Right cardiac atrium (tissue), 5 donors: ENCODE measurements at regions not wholly inside any gene's neighbourhood (a gene's known extent, or its start where the extent isn't known, plus 50 kb on each side); places are given as distances from the start of the nearest gene placed in this dataset.

Experiments
- ATAC-seq, 2 donors: fragments of 200-7000 bp; cut with Tn5 transposase; one replicate each; pipeline versions ENCODE4 v1.8.0 to v1.9.1; 2020; ENCODE audit warnings: moderate library complexity in 2 of 2, mild to moderate bottlenecking in 1 of 2
- DNase-seq, 3 donors: peaks; one replicate each; pipeline ENCODE4 v3.0.0-alpha.2; 2020
- H3K27ac ChIP-seq: one replicate; pipeline ENCODE4 v1.5.1; 2013; ENCODE audit warnings: mild to moderate bottlenecking, low read length, control low read depth, moderate library complexity
- H3K27me3 ChIP-seq: one replicate; pipeline ENCODE4 v1.6.1; 2013; ENCODE audit not compliant: control insufficient read depth, insufficient read depth
- H3K4me1 ChIP-seq: one replicate; pipeline ENCODE4 v1.6.1; 2013; ENCODE audit warnings: low read length; ENCODE audit not compliant: control insufficient read depth, insufficient read depth
- H3K4me3 ChIP-seq: one replicate; pipeline ENCODE4 v1.5.1; 2013; ENCODE audit warnings: low read length, control low read depth
- H3K9me3 ChIP-seq: one replicate; pipeline ENCODE4 v1.6.1; 2013; ENCODE audit warnings: low read length; ENCODE audit not compliant: control insufficient read depth
- WGBS: extraction: QIAGEN DNeasy Blood & Tissue Kit; methylation state at CpG from one replicate; pipeline ENCODE4 v1.1.7; 2013; 5-methylcytosine and 5-hydroxymethylcytosine counted together
- intact Hi-C, 4 donors: fragments of 100-400 bp; cut with DNase I; formaldehyde crosslinking; loops; one replicate each; pipeline versions ENCODE4 v1.11.0 to v1.14.0; 2022 to 2023
- donor health status: healthy with polysubstance abuse.
- donor health status: DM: no; HTN: yes; CAD: no.
- donor health status: DM: no; HTN: no; CAD: no.
- donor health status: DM: no; HTN: yes; CAD: no; lungs with severe emphysema.
- donor health status: DM: yes; HTN: yes; CAD: no.

DNA sequence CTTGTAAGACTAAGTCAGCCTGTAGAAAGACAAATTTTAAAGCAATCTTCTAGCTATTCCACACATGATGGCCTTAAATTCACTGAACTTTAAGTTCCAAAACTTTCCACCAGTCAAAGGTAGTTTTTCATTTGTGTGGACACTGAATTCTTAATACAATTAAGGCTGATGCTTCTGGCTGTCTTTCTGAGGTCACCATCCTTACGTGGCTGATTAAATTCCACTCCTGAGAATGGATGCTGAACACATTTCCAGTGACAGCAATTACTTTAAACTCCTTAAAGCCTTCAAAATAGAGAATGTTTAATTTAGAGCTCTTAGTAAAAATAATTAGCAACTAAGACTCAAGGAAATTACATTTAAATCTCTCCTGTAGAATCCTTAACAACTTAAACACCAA lies 142.6 kb upstream of the COL1A2 start:
- DNase-seq (no peak), ATAC-seq (no peak)
- 78% methylated on average over 1 of the region's 1 CpG for WGBS
- intact Hi-C loops: no loop called here
- Histone ChIP-seq H3K4me3 (no peak overlapping the region), H3K27ac (no peak overlapping the region), H3K9me3 (no peaks in the 10 kb centered on the region), H3K4me1 (no peaks in the 10 kb centered on the region), H3K27me3 (no peaks in the 10 kb centered on the region)

DNA sequence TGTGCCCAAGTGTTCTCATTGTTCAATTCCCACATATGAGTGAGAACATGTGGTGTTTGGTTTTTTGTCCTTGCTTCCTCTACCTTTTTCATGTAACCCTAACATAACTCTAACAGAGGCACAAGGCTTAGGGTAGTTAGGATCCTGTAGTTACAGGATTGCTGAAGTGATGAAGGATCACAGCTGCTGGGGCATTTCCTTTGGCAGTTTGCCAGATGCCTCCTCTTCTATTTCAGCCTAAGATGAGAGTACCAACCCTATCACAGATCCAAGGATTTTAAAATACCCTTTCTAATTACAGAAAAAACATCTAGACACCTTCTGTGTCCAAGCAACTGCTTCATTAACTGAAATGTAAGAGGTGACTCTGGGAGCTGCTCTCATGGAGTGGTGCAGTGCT lies 141.7 kb upstream of the COL1A2 start:
- no peak overlapping the region for H3K4me3 ChIP-seq
- H3K4me1 ChIP-seq: no peaks in the 10 kb centered on the region
- no peaks in the 10 kb centered on the region for H3K27me3 ChIP-seq
- intact Hi-C loops: no loop called here
- no peaks in the 10 kb centered on the region for H3K9me3 ChIP-seq
- ATAC-seq (no peak), DNase-seq (no peak)
- no peak overlapping the region for H3K27ac ChIP-seq

DNA sequence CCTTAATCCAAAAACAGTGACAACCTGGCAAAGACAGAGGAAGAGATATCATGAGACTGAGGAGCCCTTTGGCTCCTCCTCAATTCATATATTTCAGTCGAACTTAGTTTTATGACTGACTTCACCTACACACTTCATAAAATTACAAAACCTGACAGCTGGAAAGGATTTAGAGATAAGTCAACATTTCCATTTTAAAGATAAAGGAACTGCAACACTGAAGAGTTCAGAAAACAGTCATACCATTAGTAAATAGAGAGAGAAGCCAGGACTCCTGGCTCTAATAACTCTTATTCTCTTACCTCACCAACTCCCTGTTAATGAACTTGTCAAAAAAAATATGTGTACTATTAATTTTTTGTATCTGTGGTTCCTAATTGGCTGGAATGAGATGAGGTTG lies 141.0 kb upstream of the COL1A2 start:
- Histone ChIP-seq H3K4me1 (no peaks in the 10 kb centered on the region), H3K27ac (no peak overlapping the region), H3K9me3 (no peaks in the 10 kb centered on the region), H3K27me3 (no peaks in the 10 kb centered on the region), H3K4me3 (no peak overlapping the region)
- no peak for DNase-seq
- WGBS: 61% methylated on average over 1 of the region's 1 CpG
- intact Hi-C loops: no loop called here
- ATAC-seq: no peak

DNA sequence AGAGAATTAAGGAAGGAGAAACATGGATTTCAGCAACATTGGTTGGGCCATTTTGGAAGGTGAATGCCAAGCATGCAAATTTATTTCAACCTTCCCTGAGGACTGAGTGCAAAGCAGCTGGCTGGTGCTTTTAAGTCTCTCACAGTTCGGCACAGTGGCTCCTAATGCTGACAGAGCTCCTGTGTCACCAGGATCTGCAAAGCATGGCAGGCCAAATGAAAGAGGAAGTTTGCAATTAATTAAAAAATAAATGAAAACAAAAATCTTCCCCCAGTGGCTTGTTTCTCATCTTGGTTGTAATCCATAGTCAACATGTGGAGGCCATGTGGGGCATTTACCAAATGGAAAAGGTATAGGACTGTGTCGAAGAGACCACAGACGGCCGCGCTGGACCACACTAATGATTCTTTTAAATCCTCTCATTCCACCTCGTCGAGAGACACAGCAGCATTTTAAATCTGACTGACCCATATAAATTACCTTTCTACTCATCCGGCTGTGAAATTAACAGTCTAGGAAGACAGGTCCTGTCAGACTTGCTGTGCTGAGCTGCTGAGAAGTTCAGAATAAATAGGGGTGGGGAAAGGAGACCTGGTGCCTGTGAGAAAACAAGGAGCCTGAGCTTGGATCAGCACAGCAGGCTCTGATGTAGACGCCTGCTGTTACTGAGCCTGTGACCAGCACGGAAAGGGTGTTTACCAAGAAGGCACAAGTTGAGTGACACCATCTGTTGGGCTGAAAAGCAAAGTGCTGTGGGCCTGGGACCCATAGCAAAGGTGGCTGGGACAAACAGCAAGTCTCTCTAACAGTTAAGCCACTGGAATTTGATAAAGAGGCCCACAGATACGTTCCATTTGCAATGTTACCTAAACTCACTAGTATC lies 136.0 kb upstream of the COL1A2 start:
- intact Hi-C loops: no loop called here
- no peak for ATAC-seq
- Histone ChIP-seq H3K27ac (no peak overlapping the region), H3K9me3 (no peaks in the 10 kb centered on the region), H3K4me1 (no peaks in the 10 kb centered on the region), H3K4me3 (no peak overlapping the region), H3K27me3 (no peaks in the 10 kb centered on the region)
- 79% methylated on average over 11 of the region's 11 CpGs for WGBS
- no peak for DNase-seq

DNA sequence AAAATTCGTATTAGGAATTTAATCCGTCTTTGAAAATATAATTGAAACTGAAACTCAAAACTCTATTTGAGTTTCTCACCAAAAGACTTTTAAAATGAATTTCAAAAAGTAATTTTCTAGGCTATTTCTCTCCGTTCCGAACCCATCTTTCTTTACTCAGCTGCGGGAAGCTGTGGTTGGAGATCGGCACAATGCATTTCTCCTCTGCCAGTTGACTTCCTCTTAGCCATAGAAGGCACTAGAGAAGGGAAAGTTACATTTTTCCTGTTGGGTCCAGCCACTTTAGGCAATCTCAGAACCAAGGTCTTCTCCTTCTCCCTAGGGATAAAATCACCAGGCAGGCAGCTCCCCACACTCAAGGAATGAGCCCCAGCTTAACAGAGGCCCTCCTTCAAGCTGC lies 133.6 kb upstream of the COL1A2 start:
- no peak for DNase-seq
- no peaks in the 10 kb centered on the region for H3K9me3 ChIP-seq
- H3K27ac ChIP-seq: no peak overlapping the region
- H3K4me3 ChIP-seq: no peak overlapping the region
- no peak for ATAC-seq
- H3K27me3 ChIP-seq: no peaks in the 10 kb centered on the region
- H3K4me1 ChIP-seq: no peaks in the 10 kb centered on the region
- 82% methylated on average over 6 of the region's 6 CpGs for WGBS
- intact Hi-C loops: no loop called here

DNA sequence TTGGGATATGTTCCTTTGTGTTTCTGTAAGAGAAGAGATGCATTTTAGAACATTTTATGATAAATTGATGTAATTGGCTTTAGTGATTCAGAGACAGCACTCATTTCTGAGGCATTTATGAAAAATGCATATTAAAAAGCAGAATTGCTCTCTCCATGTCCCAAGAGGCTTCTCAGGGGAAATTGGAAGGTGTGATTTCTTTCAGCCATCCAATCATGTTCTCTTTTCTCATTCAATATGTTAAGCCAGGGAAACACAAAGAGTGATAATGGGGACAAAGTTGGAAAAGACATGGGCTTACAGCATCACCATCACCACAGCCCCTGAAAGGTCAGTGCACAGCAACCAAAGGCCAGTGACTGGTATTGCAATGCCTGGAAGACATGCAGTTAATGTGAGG lies 129.9 kb upstream of the COL1A2 start:
- ATAC-seq (no peak), DNase-seq (no peak)
- H3K9me3 ChIP-seq: no peaks in the 10 kb centered on the region
- H3K27me3 ChIP-seq: no peaks in the 10 kb centered on the region
- no peak overlapping the region for H3K27ac ChIP-seq
- no peaks in the 10 kb centered on the region for H3K4me1 ChIP-seq
- intact Hi-C loops: no loop called here
- H3K4me3 ChIP-seq: no peak overlapping the region

DNA sequence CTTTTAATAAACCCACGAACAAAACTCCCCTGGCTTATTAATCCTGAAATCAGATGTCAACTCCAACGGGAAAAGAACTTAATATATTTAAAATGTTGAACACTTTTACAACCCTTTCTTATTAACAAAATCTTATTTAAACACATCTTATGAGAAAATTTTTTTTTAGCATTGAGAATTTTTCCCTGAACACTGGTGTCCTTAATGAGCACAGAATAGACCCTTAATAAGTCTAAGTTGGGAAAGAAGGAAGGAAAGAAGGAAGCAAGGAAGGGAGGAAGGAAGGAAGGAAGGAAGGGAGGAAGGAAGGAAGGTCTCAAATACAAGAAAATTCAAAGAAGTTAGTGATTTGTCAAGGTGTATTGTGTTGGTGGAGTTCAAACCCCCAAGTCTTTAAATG lies 129.2 kb upstream of the COL1A2 start:
- no peaks in the 10 kb centered on the region for H3K27me3 ChIP-seq
- H3K27ac ChIP-seq: no peak overlapping the region
- intact Hi-C loops: no loop called here
- DNase-seq (no peak), ATAC-seq (no peak)
- H3K9me3 ChIP-seq: no peaks in the 10 kb centered on the region
- no peak overlapping the region for H3K4me3 ChIP-seq
- H3K4me1 ChIP-seq: no peaks in the 10 kb centered on the region
- WGBS: 85% methylated on average over 2 of the region's 2 CpGs

DNA sequence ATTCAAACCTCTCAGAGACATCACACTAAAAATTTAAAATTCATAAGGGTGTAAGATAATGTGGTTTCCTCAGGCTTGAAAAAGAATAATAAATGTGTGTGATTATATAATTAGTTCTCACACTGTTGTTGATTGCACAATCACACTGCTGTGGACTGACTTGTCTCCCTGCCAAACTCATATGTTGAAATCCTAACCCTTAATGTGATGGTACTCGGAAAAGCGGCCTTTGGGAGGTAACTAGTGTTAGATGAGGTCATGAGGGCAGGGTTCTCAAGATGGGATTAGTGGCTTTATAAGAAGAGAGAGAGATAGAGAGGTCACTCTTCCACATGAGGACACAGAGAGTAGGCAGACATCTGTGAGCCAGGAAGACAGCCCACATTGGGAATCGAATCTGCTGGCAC lies 128.5 kb upstream of the COL1A2 start:
- DNase-seq (peak in 1 of 3 donors; percentile 34), ATAC-seq (peak; percentile 92 to 93)
- no peak overlapping the region for H3K4me3 ChIP-seq
- no peaks in the 10 kb centered on the region for H3K4me1 ChIP-seq
- WGBS: 42% methylated on average over 3 of the region's 3 CpGs
- no peak overlapping the region for H3K27ac ChIP-seq
- H3K9me3 ChIP-seq: no peaks in the 10 kb centered on the region
- intact Hi-C loops: no loop called here
- H3K27me3 ChIP-seq: no peaks in the 10 kb centered on the region

DNA sequence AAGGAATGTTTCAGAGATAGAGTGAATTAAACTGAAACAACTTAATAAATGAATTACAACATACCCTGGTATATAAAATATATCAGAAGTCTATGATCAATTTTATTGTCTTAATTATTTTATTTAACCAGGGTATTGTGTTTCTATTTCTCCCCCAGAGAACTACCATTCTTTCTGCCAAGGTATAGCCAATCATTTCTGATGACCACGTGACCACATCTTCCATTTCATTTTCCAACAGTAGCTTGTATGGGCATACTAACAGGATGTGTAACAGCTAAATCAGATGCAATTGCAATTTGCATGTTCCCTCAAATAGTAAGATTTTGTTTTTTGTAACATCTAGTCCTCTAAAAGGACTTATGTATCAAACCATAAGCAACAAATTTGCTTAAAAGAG lies 123.9 kb upstream of the COL1A2 start:
- ATAC-seq: no peak
- Histone ChIP-seq H3K9me3 (no peaks in the 10 kb centered on the region), H3K27ac (no peak overlapping the region), H3K27me3 (no peaks in the 10 kb centered on the region), H3K4me3 (no peak overlapping the region), H3K4me1 (no peaks in the 10 kb centered on the region)
- 87% methylated on average over 1 of the region's 1 CpG for WGBS
- intact Hi-C loops: no loop called here
- DNase-seq: no peak

DNA sequence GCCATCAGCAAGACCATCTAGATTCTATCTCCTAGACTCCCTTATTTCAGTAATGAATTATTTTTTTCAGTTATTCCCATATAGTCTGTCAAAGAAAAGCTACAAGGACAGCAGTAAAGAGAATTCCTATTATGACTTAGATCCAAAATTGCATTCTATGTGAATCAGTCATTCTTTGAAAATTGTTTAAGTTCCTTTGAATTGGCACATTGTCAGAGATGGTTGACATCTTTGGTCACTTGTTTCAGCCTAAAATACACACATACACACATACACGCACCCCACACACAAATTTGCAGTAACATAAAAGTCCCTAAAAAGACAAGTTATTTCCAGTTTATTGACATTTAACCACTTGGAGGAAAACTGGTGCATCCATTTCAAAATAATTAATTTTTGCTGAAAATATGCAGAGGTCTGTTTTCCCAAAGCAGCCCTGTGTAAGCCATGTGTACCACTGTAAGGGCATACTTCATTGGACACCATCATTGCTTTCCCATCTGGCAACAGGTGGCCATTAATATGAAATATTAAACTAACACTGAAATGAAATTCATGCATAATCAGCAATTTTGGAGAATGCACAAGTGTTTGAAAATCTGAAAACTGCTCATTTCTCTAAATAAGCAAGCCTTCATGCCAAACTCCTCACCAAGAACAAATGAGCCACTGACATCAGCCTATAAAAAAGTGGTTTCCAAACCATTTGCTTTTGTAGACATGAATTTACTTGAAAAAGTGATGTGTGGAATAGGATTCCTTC lies 121.7 kb upstream of the COL1A2 start:
- 87% methylated on average over 1 of the region's 1 CpG for WGBS
- Histone ChIP-seq H3K27ac (no peak overlapping the region), H3K27me3 (no peaks in the 10 kb centered on the region), H3K4me3 (no peak overlapping the region), H3K9me3 (no peaks in the 10 kb centered on the region), H3K4me1 (peaks cover 3% of the 10 kb centered on the region)
- DNase-seq: no peak
- intact Hi-C loops: no loop called here
- no peak for ATAC-seq

DNA sequence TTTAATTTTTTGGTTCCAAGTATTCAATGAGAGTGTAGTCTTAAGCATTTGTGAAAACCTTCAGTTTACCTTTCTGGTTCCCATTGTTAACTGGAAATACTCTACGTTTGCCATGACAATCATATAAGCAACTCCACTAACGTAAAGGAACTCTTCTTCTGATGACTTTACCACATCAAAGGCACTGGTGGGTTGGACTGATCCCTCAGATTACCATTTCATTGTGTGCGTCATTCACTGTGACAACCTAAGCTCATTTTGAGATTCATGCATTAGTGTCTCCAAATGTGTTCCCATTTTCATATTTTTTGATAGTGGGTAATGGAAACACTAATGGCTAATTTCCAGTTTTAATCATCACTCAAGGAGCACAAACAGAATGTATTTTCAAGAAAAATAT lies 119.9 kb upstream of the COL1A2 start:
- ATAC-seq: no peak
- Histone ChIP-seq H3K27ac (no peak overlapping the region), H3K27me3 (no peaks in the 10 kb centered on the region), H3K4me1 (peaks cover 3% of the 10 kb centered on the region), H3K4me3 (no peak overlapping the region), H3K9me3 (no peaks in the 10 kb centered on the region)
- intact Hi-C loops: no loop called here
- DNase-seq: no peak
- 88% methylated on average over 3 of the region's 3 CpGs for WGBS
